Fibroblast of mammary gland (primary cell): ENCODE measurements at regions not wholly inside any gene's neighbourhood (a gene's known extent, or its start where the extent isn't known, plus 50 kb on each side); places are given as distances from the start of the nearest gene placed in this dataset.

ENCODE experiments used
- DNase-seq: peaks from one replicate; pipeline ENCODE4 v3.0.0-alpha.2; 2010; ENCODE audit warnings: low read depth
- H3K4me3 ChIP-seq: 2 replicates; pipeline ENCODE4 v1.5.1; 2011; ENCODE audit warnings: low read depth, mild to moderate bottlenecking, low read length, moderate library complexity; ENCODE audit not compliant: control insufficient read depth
- TF ChIP-seq, protein P1 (sequence below): conservative IDR thresholded peaks from 2 replicates; pipeline ENCODE4 v1.5.1; 2011; ENCODE audit warnings: low read depth, low read length, inconsistent platforms; ENCODE audit not compliant: control insufficient read depth, insufficient read depth

DNA sequence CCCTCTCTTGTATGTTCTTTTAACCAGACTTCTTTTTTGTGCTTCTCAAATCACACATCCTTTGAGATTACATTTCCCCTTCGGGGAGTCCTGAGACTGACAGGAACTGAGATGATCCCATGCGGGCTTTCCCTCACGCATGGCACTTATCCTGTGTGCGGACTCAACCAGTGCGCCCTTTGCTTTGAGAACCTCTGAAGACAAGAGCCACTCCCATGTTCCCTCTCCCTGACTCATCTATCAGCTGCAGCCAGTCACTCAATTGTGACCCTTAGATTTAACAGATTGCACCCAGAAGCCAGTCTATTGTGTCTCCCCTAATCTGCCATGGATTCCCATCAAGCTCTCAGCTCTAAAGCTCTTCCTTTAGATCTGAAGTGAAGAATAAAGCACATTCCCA, 353.9 kb upstream of the MEOX2 start:
- DNase-seq, result no peak
- no peak overlapping the region for H3K4me3 ChIP-seq
- TF ChIP-seq, protein P1, sequence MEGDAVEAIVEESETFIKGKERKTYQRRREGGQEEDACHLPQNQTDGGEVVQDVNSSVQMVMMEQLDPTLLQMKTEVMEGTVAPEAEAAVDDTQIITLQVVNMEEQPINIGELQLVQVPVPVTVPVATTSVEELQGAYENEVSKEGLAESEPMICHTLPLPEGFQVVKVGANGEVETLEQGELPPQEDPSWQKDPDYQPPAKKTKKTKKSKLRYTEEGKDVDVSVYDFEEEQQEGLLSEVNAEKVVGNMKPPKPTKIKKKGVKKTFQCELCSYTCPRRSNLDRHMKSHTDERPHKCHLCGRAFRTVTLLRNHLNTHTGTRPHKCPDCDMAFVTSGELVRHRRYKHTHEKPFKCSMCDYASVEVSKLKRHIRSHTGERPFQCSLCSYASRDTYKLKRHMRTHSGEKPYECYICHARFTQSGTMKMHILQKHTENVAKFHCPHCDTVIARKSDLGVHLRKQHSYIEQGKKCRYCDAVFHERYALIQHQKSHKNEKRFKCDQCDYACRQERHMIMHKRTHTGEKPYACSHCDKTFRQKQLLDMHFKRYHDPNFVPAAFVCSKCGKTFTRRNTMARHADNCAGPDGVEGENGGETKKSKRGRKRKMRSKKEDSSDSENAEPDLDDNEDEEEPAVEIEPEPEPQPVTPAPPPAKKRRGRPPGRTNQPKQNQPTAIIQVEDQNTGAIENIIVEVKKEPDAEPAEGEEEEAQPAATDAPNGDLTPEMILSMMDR, result no peak

DNA sequence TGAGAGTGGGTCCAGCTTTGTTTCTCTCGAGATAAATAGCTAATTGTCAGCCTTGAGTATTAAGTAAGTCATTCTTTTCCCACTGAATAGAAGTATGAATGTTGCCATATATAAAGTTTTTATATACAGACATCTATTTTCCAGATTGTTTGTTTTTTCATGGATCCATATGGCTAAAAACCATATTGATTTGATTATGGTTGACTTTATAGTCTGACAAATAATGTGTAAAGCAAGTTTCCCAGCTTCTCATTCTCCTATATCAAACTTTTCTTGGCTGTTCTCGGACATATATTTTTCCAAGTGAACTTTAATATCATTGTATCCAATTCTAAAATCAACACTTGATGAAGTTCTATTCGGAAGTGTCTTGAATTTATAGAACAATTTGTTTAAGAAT, 352.4 kb upstream of the MEOX2 start:
- DNase-seq, result no peak
- TF ChIP-seq, protein P1, result no peak
- H3K4me3 ChIP-seq, result no peak overlapping the region

DNA sequence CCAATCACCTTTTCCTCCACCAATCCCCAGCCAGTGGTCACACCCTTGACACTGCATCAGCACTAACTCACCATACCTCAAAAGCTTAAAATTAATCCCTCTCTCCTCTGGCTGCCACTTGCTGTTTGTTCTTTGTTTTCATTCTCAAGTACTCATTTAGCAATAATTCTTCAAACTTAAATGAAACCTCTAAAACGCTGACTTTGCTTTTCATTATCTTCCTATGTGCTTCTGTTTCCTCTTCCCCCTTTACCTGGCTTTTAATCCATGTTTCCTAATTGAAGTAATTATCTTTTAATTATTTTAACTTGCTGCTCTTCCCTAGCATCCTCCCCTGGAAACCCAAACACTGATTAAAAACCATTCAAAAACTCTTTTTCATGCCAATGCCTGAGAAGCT, 348.9 kb upstream of the MEOX2 start:
- TF ChIP-seq, protein P1, result no peak
- DNase-seq, result no peak
- H3K4me3 ChIP-seq, result no peak overlapping the region

DNA sequence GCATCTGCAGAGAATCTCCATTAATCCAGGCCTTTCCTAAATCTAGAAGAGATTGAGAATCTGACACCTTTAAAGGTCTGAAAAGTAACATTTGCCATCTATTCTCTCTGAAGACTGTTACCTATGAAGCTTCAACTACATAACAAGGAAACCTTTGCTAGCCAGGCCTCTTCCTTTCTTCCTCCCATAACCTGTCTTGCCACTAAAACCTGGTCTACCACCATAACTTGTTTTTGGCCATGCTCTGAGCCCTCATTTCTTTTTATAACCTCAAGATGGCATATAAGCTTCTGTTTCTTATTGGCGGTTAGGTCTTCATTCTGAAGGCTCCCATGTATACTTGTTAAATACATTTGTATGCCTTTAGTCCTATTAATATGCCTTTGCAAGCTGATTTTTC, 348.4 kb upstream of the MEOX2 start:
- no peak overlapping the region for H3K4me3 ChIP-seq
- no peak for DNase-seq
- TF ChIP-seq, protein P1, result no peak

DNA sequence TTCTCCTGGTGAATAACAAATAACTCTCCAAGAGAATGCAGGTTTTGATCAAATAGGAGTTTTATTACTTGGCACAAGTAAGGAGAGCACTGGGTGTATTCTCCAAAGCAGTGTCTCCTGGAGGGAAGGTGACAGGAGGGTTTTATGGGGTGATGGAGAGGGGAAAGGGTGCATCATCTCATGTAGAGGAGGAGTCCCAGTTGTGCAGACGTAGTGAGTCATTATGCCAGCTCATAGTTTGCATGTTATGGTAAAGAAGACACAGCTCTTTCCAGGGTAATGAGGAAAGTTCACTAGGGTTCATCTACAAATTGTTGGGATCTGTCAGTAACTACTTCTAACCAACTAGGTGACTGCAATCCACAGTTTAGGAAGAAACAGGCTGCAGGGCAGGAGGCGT, 347.9 kb upstream of the MEOX2 start:
- DNase-seq, result peak; percentile 84
- no peak overlapping the region for H3K4me3 ChIP-seq
- TF ChIP-seq, protein P1, result no peak

DNA sequence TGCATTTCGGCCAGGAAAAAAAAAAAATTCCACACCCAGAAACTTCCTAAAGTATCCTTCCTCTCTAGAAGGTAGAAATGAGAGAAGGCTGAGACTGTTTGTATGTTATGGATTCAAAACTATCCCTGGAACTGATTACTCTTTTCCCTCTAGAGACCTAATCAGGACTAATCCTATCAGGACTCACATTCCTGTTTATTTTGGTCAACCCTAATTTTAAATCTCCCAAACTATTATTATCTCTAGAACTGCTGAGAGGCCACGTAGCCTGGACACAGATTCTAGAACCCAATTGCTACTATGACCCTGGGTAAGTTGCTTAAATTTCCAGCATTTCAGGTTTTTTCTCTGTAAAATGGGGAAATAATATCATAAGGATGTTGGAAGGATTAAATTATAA, 346.8 kb upstream of the MEOX2 start:
- no peak overlapping the region for H3K4me3 ChIP-seq
- TF ChIP-seq, protein P1, result no peak
- no peak for DNase-seq

DNA sequence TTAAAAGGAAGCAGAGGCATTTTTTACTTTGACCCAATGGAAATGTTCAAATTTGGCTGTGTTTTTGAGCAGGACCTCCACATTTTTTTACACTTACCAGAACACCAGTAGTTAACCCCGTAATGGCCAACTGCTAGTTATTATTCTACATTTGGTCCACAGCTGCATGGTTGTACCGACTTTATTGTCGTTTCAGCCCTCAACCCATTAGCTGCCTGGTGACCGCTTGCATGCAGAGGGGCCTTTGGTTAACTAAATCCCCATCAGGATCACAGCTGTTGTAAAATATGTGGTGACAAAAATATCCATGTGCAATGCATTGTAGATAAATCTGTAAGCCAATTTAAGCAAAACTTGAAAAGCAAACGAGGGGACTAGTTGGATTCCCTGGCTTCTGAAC, 342.2 kb upstream of the MEOX2 start:
- TF ChIP-seq, protein P1, result no peak
- no peak overlapping the region for H3K4me3 ChIP-seq
- no peak for DNase-seq
